HG03060 (cell line): ENCODE measurements at regions not wholly inside any gene's neighbourhood (a gene's known extent, or its start where the extent isn't known, plus 50 kb on each side); places are given as distances from the start of the nearest gene placed in this dataset.
"Not testable (repeated sequence)": the region's sequence is repeated elsewhere in the genome, so short reads cannot be mapped to it uniquely, and the experiment has no call there.

Experiments
- ATAC-seq: cut with Tn5 transposase; IDR thresholded peaks from one replicate; pipeline ENCODE4 v1.9.1; 2021; ENCODE audit warnings: low read depth, moderate number of reproducible peaks; ENCODE audit not compliant: unreplicated experiment

GRCh38 chr21:35713914-35714313 lies 346.4 kb downstream of the SETD4 start:
- no peak for ATAC-seq

- ATAC-seq, result no peak
Observed at GRCh38 chr21:35711661-35712060, 348.7 kb downstream of the SETD4 start.

GRCh38 chr21:35711213-35711612 lies 349.1 kb downstream of the SETD4 start:
- no peak for ATAC-seq

- ATAC-seq, result not testable (repeated sequence)
Observed at GRCh38 chr21:35709990-35710389, 350.3 kb downstream of the SETD4 start.

GRCh38 chr21:35705888-35706287 lies 354.4 kb downstream of the SETD4 start:
- no peak for ATAC-seq

- ATAC-seq, result no peak
Observed at GRCh38 chr21:35705237-35705887, 355.0 kb downstream of the SETD4 start.

- no peak for ATAC-seq
Observed at GRCh38 chr21:35703704-35704103, 356.6 kb downstream of the SETD4 start.

- ATAC-seq, result no peak
Observed at GRCh38 chr21:35699361-35699760, 361.0 kb downstream of the SETD4 start.

GRCh38 chr21:35697321-35697808 lies 363.0 kb downstream of the SETD4 start:
- no peak for ATAC-seq

GRCh38 chr21:35696644-35697043 lies 363.7 kb downstream of the SETD4 start:
- ATAC-seq, result no peak

- ATAC-seq, result no peak
Observed at GRCh38 chr21:35692311-35692710, 368.0 kb downstream of the SETD4 start.

GRCh38 chr21:35690436-35690835 lies 369.9 kb downstream of the SETD4 start:
- no peak for ATAC-seq

- ATAC-seq, result no peak
Observed at GRCh38 chr21:35686156-35686555, 374.2 kb downstream of the SETD4 start.

GRCh38 chr21:35683664-35684304 lies 376.5 kb downstream of the SETD4 start:
- no peak for ATAC-seq

- ATAC-seq, result no peak
Observed at GRCh38 chr21:35682904-35683549, 377.3 kb downstream of the SETD4 start.

GRCh38 chr21:35681946-35682345 lies 378.4 kb downstream of the SETD4 start:
- ATAC-seq, result no peak

- ATAC-seq, result no peak
Observed at GRCh38 chr21:35679076-35679475, 381.2 kb downstream of the SETD4 start.

- no peak for ATAC-seq
Observed at GRCh38 chr21:35678393-35678792, 381.9 kb downstream of the SETD4 start.

GRCh38 chr21:35677298-35677841 lies 383.0 kb downstream of the SETD4 start:
- ATAC-seq, result no peak

- no peak for ATAC-seq
Observed at GRCh38 chr21:35674895-35675470, 385.3 kb downstream of the SETD4 start.

GRCh38 chr21:35674091-35674671 lies 386.1 kb downstream of the SETD4 start:
- ATAC-seq, result no peak
